HG03139 (cell line): ENCODE measurements at regions not wholly inside any gene's neighbourhood (a gene's known extent, or its start where the extent isn't known, plus 50 kb on each side); places are given as distances from the start of the nearest gene placed in this dataset.

Experiments
- ATAC-seq: cut with Tn5 transposase; IDR thresholded peaks from one replicate; pipeline ENCODE4 v1.9.1; 2021; ENCODE audit not compliant: unreplicated experiment

- no peak for ATAC-seq
These were observed 77.5 kb upstream of the MAP1LC3B2 start for GRCh38 chr12:116481726-116482125.

- no peak for ATAC-seq
These were observed 77.0 kb upstream of the MAP1LC3B2 start for GRCh38 chr12:116482179-116482578.

- no peak for ATAC-seq
These were observed 76.3 kb upstream of the MAP1LC3B2 start for GRCh38 chr12:116482859-116483258.

GRCh38 chr12:116483959-116484750 lies 75.0 kb upstream of the MAP1LC3B2 start:
- no peak for ATAC-seq

- no peak for ATAC-seq
These were observed 74.4 kb upstream of the MAP1LC3B2 start for GRCh38 chr12:116484807-116485206.

GRCh38 chr12:116489116-116489515 lies 70.1 kb upstream of the MAP1LC3B2 start:
- no peak for ATAC-seq

- no peak for ATAC-seq
These were observed 68.7 kb upstream of the MAP1LC3B2 start for GRCh38 chr12:116490471-116490870.

- ATAC-seq: no peak
These were observed 66.4 kb upstream of the MAP1LC3B2 start for GRCh38 chr12:116492703-116493324.

GRCh38 chr12:116495260-116495659 lies 63.9 kb upstream of the MAP1LC3B2 start:
- ATAC-seq: no peak

- ATAC-seq: no peak
These were observed 62.1 kb upstream of the MAP1LC3B2 start for GRCh38 chr12:116497051-116497591.

- ATAC-seq: no peak
These were observed 60.7 kb upstream of the MAP1LC3B2 start for GRCh38 chr12:116498471-116498870.

- no peak for ATAC-seq
These were observed 56.9 kb upstream of the MAP1LC3B2 start for GRCh38 chr12:116502141-116502725.

- no peak for ATAC-seq
These were observed 56.1 kb upstream of the MAP1LC3B2 start for GRCh38 chr12:116502989-116503496.

GRCh38 chr12:116504438-116504837 lies 54.7 kb upstream of the MAP1LC3B2 start:
- ATAC-seq: no peak

GRCh38 chr12:116506697-116507064 lies 52.5 kb upstream of the MAP1LC3B2 start:
- ATAC-seq: no peak

GRCh38 chr12:116508145-116509121 lies 50.7 kb upstream of the MAP1LC3B2 start:
- no peak for ATAC-seq
